OCI-LY1 (cell line): ENCODE measurements at regions not wholly inside any gene's neighbourhood (a gene's known extent, or its start where the extent isn't known, plus 50 kb on each side); places are given as distances from the start of the nearest gene placed in this dataset.

Experiments used
- H2AFZ ChIP-seq: fragments of 200-600 bp; sonication (generic), shearing (Covaris generic); 2 replicates; pipeline ENCODE4 v1.6.0; 2014; ENCODE audit warnings: antibody characterized with exemption, mild to moderate bottlenecking, low read length
- H3F3A ChIP-seq: fragments of 200-600 bp; sonication (generic), shearing (Covaris generic); 2 replicates; pipeline ENCODE4 v1.6.0; 2014; ENCODE audit warnings: mild to moderate bottlenecking, antibody characterized with exemption, low read length, moderate library complexity; ENCODE audit not compliant: insufficient read depth
- H3K27ac ChIP-seq: fragments of 200-600 bp; sonication (generic); 2 replicates; pipeline ENCODE4 v1.5.1; 2014; ENCODE audit warnings: low read length, mixed run types, mild to moderate bottlenecking, low read depth; ENCODE audit not compliant: poor library complexity, severe bottlenecking
- H3K27me3 ChIP-seq: fragments of 200-600 bp; sonication (generic); 2 replicates; pipeline ENCODE4 v1.6.0; 2014; ENCODE audit warnings: antibody characterized with exemption, mild to moderate bottlenecking, low read length, moderate library complexity; ENCODE audit not compliant: insufficient read depth
- H3K36me3 ChIP-seq: fragments of 200-600 bp; sonication (generic); 2 replicates; pipeline ENCODE4 v1.6.1; 2014; ENCODE audit warnings: mild to moderate bottlenecking, antibody characterized with exemption, low read length, moderate library complexity, mixed read lengths; ENCODE audit not compliant: insufficient read depth
- H3K4me1 ChIP-seq: fragments of 200-600 bp; sonication (generic); 2 replicates; pipeline ENCODE4 v1.5.1; 2014; ENCODE audit warnings: mild to moderate bottlenecking, low read length, moderate library complexity; ENCODE audit not compliant: insufficient read depth, severe bottlenecking
- H3K4me2 ChIP-seq: fragments of 200-600 bp; sonication (generic), shearing (Covaris generic); 2 replicates; pipeline ENCODE4 v1.6.1; 2014; ENCODE audit warnings: low read length
- H3K4me3 ChIP-seq: fragments of 200-600 bp; sonication (generic); 2 replicates; pipeline ENCODE4 v1.5.1; 2014; ENCODE audit warnings: low read length, low read depth, mild to moderate bottlenecking, mixed read lengths; ENCODE audit not compliant: poor library complexity, severe bottlenecking
- H3K79me2 ChIP-seq: fragments of 200-600 bp; shearing (Covaris generic); 2 replicates; pipeline ENCODE4 v1.6.1; 2016; ENCODE audit warnings: mixed run types, low read length, mixed read lengths; ENCODE audit not compliant: insufficient read depth
- H3K9ac ChIP-seq: fragments of 200-600 bp; sonication (generic), shearing (Covaris generic); 2 replicates; pipeline ENCODE4 v1.6.1; 2014; ENCODE audit warnings: mild to moderate bottlenecking, low read length, mixed read lengths
- H3K9me2 ChIP-seq: fragments of 200-600 bp; sonication (generic), shearing (Covaris generic); 2 replicates; pipeline ENCODE4 v1.6.1; 2014; ENCODE audit warnings: low read depth, mild to moderate bottlenecking, low read length, mixed read lengths
- H3K9me3 ChIP-seq: fragments of 200-600 bp; shearing (Covaris generic); 2 replicates; pipeline ENCODE4 v1.6.1; 2014; ENCODE audit warnings: low read length, mixed read lengths
- H4K20me1 ChIP-seq: fragments of 200-600 bp; sonication (generic), shearing (Covaris generic); 2 replicates; pipeline ENCODE4 v1.6.0; 2016; ENCODE audit warnings: mild to moderate bottlenecking, low read length; ENCODE audit not compliant: insufficient read depth
- CTCF ChIP-seq: fragments of 200-600 bp; sonication (generic), shearing (Covaris generic); IDR thresholded peaks from 2 replicates; pipeline ENCODE4 v1.5.1; 2017; ENCODE audit warnings: mild to moderate bottlenecking, antibody characterized with exemption, low read length, moderate library complexity, mixed read lengths
- EZH2 ChIP-seq: fragments of 200-600 bp; sonication (generic), shearing (Covaris generic); IDR thresholded peaks from 2 replicates; pipeline ENCODE4 v1.8.0; 2017; ENCODE audit warnings: borderline replicate concordance, mixed run types, mild to moderate bottlenecking, antibody characterized with exemption, low read length, moderate library complexity, mixed read lengths

- H3K9me3 ChIP-seq = no peaks in the 10 kb centered on the region
- H3K4me1 ChIP-seq = no peaks in the 10 kb centered on the region
- H3K9me2 ChIP-seq = no peaks in the 10 kb centered on the region
- no peak overlapping the region for H3K4me3 ChIP-seq
- no peaks in the 10 kb centered on the region for H3F3A ChIP-seq
- no peaks in the 10 kb centered on the region for H3K79me2 ChIP-seq
- H3K27me3 ChIP-seq = no peaks in the 10 kb centered on the region
- no peak overlapping the region for H3K4me2 ChIP-seq
- H3K9ac ChIP-seq = no peak overlapping the region
- H3K27ac ChIP-seq = no peak overlapping the region
- no peaks in the 10 kb centered on the region for H4K20me1 ChIP-seq
- H3K36me3 ChIP-seq = no peaks in the 10 kb centered on the region
- H2AFZ ChIP-seq = no peak overlapping the region
- no peak for TF ChIP-seq EZH2
- no peak for TF ChIP-seq CTCF
Observed at GRCh38 chr14:26845151-26845818, 247.5 kb upstream of the NOVA1 start.

- no peak overlapping the region for H3K4me2 ChIP-seq
- H3K36me3 ChIP-seq = no peaks in the 10 kb centered on the region
- no peaks in the 10 kb centered on the region for H3K79me2 ChIP-seq
- H3F3A ChIP-seq = no peaks in the 10 kb centered on the region
- no peak overlapping the region for H3K27ac ChIP-seq
- H3K9me2 ChIP-seq = no peaks in the 10 kb centered on the region
- H3K9ac ChIP-seq = no peak overlapping the region
- no peaks in the 10 kb centered on the region for H3K27me3 ChIP-seq
- TF ChIP-seq EZH2 (no peak), CTCF (no peak)
- H3K9me3 ChIP-seq = no peaks in the 10 kb centered on the region
- H2AFZ ChIP-seq = no peak overlapping the region
- H3K4me1 ChIP-seq = no peaks in the 10 kb centered on the region
- H4K20me1 ChIP-seq = no peaks in the 10 kb centered on the region
- no peak overlapping the region for H3K4me3 ChIP-seq
Observed at GRCh38 chr14:26846388-26846787, 248.6 kb upstream of the NOVA1 start.

- H3K9me2 ChIP-seq = no peaks in the 10 kb centered on the region
- H3K4me3 ChIP-seq = no peak overlapping the region
- TF ChIP-seq CTCF (no peak), EZH2 (no peak)
- H3F3A ChIP-seq = no peaks in the 10 kb centered on the region
- H3K27me3 ChIP-seq = no peaks in the 10 kb centered on the region
- no peaks in the 10 kb centered on the region for H3K36me3 ChIP-seq
- no peaks in the 10 kb centered on the region for H3K4me1 ChIP-seq
- H3K9me3 ChIP-seq = no peaks in the 10 kb centered on the region
- no peak overlapping the region for H3K9ac ChIP-seq
- no peak overlapping the region for H2AFZ ChIP-seq
- no peak overlapping the region for H3K27ac ChIP-seq
- no peak overlapping the region for H3K4me2 ChIP-seq
- H3K79me2 ChIP-seq = no peaks in the 10 kb centered on the region
- H4K20me1 ChIP-seq = no peaks in the 10 kb centered on the region
Observed at GRCh38 chr14:26849514-26849913, 251.7 kb upstream of the NOVA1 start.
